Smooth muscle cell (in vitro differentiated cells): ENCODE measurements at regions not wholly inside any gene's neighbourhood (a gene's known extent, or its start where the extent isn't known, plus 50 kb on each side); places are given as distances from the start of the nearest gene placed in this dataset.
A peak's percentile ranks its signal among the peaks of the same experiment; 100 is the strongest.

ENCODE experiments used
- DNase-seq: peaks from one replicate; lab custom pipeline; 2025; ENCODE audit not compliant: unreplicated experiment; lab: John Stamatoyannopoulos, UW
- H2AFZ ChIP-seq: fragments of 200-600 bp; sonication (generic); 2 replicates; pipeline ENCODE4 v1.6.0; 2016; ENCODE audit warnings: antibody characterized with exemption, low read depth, mild to moderate bottlenecking
- H3F3A ChIP-seq: fragments of 200-600 bp; sonication (generic); 2 replicates; pipeline ENCODE4 v1.6.0; 2017; ENCODE audit warnings: antibody characterized with exemption, low read depth
- H3K27ac ChIP-seq: fragments of 200-600 bp; sonication (generic); 2 replicates; pipeline ENCODE4 v1.5.1; 2016; ENCODE audit warnings: low read depth, mild to moderate bottlenecking
- H3K27me3 ChIP-seq: fragments of 200-600 bp; sonication (generic); 2 replicates; pipeline ENCODE4 v1.6.1; 2016; ENCODE audit warnings: low read depth, mild to moderate bottlenecking
- H3K36me3 ChIP-seq: fragments of 200-600 bp; sonication (generic); 2 replicates; pipeline ENCODE4 v1.5.1; 2016; ENCODE audit warnings: low read depth
- H3K4me1 ChIP-seq: fragments of 200-600 bp; sonication (generic); 2 replicates; pipeline ENCODE4 v1.5.1; 2016; ENCODE audit warnings: low read depth
- H3K4me2 ChIP-seq: fragments of 200-600 bp; sonication (generic); 2 replicates; pipeline ENCODE4 v1.6.0; 2016; ENCODE audit warnings: mild to moderate bottlenecking
- H3K4me3 ChIP-seq: fragments of 200-600 bp; sonication (generic); 2 replicates; pipeline ENCODE4 v1.5.1; 2016; ENCODE audit warnings: mild to moderate bottlenecking
- H3K79me2 ChIP-seq: fragments of 200-600 bp; sonication (generic); 2 replicates; pipeline ENCODE4 v1.6.0; 2016; ENCODE audit warnings: low read depth, mild to moderate bottlenecking
- H3K9ac ChIP-seq: fragments of 200-600 bp; sonication (generic); 2 replicates; pipeline ENCODE4 v1.6.0; 2016; ENCODE audit warnings: low read depth
- H3K9me3 ChIP-seq: fragments of 200-600 bp; sonication (generic); replicated peaks from 2 replicates; pipeline ENCODE4 v1.5.1; 2016; ENCODE audit warnings: low read depth
- H4K20me1 ChIP-seq: fragments of 200-600 bp; sonication (generic); 2 replicates; pipeline ENCODE4 v1.6.0; 2016; ENCODE audit warnings: low read depth
- WGBS: methylation state at CpG from one replicate; pipeline ENCODE4 v1.1.7; 2016; ENCODE audit warnings: low lambda C conversion rate; 5-methylcytosine and 5-hydroxymethylcytosine counted together
- TF ChIP-seq, protein P1 (sequence below): fragments of 200-600 bp; sonication (generic); IDR thresholded peaks from 2 replicates; pipeline ENCODE4 v1.5.1; 2017; ENCODE audit warnings: borderline replicate concordance, mild to moderate bottlenecking, antibody characterized with exemption; ENCODE audit not compliant: insufficient read depth, poor library complexity, severe bottlenecking

DNA sequence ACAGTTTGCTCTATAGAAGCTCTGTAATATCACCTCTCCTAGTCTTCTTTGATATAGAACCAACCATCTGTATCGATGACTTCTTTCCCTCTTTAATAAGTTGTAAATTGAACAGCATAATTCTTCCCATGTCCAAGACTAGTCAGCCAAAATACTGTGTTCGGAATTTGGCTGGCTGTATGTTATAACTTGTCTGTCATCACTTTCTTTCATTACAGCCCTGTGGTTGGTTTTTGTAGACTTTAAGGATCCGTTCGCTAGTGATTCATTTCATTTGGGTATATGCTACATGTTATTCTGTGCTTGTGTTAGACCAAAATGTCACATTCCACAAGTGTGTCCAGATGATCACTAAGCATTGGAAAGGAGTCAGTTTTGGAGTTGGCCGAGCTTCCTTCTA lies 155.4 kb upstream of the ITGB1 start:
- TF ChIP-seq, protein P1, sequence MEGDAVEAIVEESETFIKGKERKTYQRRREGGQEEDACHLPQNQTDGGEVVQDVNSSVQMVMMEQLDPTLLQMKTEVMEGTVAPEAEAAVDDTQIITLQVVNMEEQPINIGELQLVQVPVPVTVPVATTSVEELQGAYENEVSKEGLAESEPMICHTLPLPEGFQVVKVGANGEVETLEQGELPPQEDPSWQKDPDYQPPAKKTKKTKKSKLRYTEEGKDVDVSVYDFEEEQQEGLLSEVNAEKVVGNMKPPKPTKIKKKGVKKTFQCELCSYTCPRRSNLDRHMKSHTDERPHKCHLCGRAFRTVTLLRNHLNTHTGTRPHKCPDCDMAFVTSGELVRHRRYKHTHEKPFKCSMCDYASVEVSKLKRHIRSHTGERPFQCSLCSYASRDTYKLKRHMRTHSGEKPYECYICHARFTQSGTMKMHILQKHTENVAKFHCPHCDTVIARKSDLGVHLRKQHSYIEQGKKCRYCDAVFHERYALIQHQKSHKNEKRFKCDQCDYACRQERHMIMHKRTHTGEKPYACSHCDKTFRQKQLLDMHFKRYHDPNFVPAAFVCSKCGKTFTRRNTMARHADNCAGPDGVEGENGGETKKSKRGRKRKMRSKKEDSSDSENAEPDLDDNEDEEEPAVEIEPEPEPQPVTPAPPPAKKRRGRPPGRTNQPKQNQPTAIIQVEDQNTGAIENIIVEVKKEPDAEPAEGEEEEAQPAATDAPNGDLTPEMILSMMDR, result no peak
- Histone ChIP-seq H3K79me2 (no peaks in the 10 kb centered on the region), H3F3A (peaks cover 14% of the 10 kb centered on the region), H3K36me3 (no peaks in the 10 kb centered on the region), H3K4me1 (peaks cover 26% of the 10 kb centered on the region), H4K20me1 (no peaks in the 10 kb centered on the region), H3K27me3 (no peaks in the 10 kb centered on the region), H3K4me2 (peak overlapping the region; percentile 70), H3K9me3 (no peaks in the 10 kb centered on the region), H2AFZ (no peak overlapping the region), H3K27ac (peak overlapping the region; percentile 78), H3K4me3 (no peak overlapping the region), H3K9ac (no peak overlapping the region)
- 22% methylated on average over 5 of the region's 5 CpGs for WGBS
- DNase-seq, result no peak

DNA sequence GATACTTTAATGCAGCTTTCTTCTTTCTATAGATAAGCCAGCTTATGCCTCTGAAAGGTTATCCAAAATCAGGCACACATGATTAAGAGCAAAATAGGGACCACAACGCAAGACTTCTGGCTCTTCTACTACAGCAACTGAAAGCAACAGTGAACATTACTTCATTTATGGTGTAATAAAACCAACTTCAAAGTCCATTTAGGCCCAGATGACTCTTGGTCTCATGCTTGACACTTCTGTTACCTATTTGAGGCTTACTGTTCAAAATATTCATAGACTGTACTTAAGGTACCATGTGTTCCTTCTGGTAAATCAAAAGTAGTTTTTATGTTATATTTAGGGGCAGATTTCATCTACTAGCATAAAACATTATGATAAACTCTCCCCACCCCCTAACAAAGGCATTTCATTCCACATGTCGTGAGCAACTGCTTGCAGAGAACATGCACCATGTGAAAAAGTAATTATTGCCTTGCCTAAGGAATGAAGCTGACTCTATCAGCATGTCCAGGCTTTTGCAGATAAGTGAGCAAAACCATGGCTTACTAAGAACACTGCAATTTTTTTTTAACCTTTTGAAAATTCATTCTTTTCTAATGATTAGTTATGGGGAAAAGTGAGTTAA lies 154.9 kb upstream of the ITGB1 start:
- Histone ChIP-seq H3K27me3 (no peaks in the 10 kb centered on the region), H3K4me1 (peaks cover 26% of the 10 kb centered on the region), H3K4me2 (peak overlapping the region; percentile 70), H3K27ac (peak overlapping the region; percentile 78), H3K36me3 (no peaks in the 10 kb centered on the region), H3K9me3 (no peaks in the 10 kb centered on the region), H3K79me2 (no peaks in the 10 kb centered on the region), H3K4me3 (no peak overlapping the region), H4K20me1 (no peaks in the 10 kb centered on the region), H3K9ac (no peak overlapping the region), H2AFZ (no peak overlapping the region), H3F3A (peaks cover 14% of the 10 kb centered on the region)
- TF ChIP-seq, protein P1, result no peak
- no peak for DNase-seq
- WGBS, result 16% methylated on average over 2 of the region's 2 CpGs

DNA sequence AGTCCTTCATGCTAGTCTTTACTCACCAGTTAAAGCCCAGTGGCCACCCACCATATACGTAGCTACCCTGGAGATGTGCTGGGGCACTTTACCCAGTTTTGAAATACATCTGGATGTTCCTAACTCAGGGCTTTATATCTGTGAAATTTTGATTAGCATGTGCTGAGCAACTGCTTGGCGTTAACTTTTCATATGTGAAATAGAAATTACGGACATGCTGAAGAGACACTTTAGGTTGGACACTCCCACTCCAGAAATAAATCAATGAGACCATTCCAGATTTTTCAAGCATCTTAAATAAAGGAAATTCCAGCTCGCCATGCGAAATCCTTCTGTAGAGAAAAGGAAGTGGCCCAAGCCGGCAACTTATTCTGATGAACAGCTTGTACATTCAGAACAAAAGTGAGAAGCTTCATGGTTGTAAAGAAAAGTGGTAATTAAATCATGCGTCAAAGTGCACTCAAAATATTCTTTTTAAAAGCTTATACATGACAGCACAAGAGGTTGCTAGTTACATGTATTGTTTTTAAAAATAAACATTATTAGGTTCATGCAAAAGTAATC lies 153.5 kb upstream of the ITGB1 start:
- Histone ChIP-seq H3K4me1 (peaks cover 26% of the 10 kb centered on the region), H3K27me3 (no peaks in the 10 kb centered on the region), H3K9ac (no peak overlapping the region), H3K36me3 (no peaks in the 10 kb centered on the region), H3F3A (peaks cover 14% of the 10 kb centered on the region), H2AFZ (no peak overlapping the region), H4K20me1 (no peaks in the 10 kb centered on the region), H3K4me3 (no peak overlapping the region), H3K79me2 (no peaks in the 10 kb centered on the region), H3K27ac (no peak overlapping the region), H3K9me3 (no peaks in the 10 kb centered on the region), H3K4me2 (no peak overlapping the region)
- TF ChIP-seq, protein P1, result no peak
- no peak for DNase-seq
- WGBS, result 97% methylated on average over 7 of the region's 7 CpGs
